Fibroblast of lung (primary cell): ENCODE measurements at regions not wholly inside any gene's neighbourhood (a gene's known extent, or its start where the extent isn't known, plus 50 kb on each side); places are given as distances from the start of the nearest gene placed in this dataset.

Experiments
- DNase-seq, 2 donors: peaks; one replicate each; pipeline versions ENCODE4 v3.0.0 to v3.0.0-alpha.2; 2010; ENCODE audit warnings: low read depth in 2 of 2
- H2AFZ ChIP-seq: 2 replicates; pipeline ENCODE4 v1.5.1; 2012; ENCODE audit warnings: low read length, control low read depth, inconsistent platforms
- H3K27ac ChIP-seq: 2 replicates; pipeline ENCODE4 v1.5.1; 2011; ENCODE audit warnings: low read length, control low read depth; ENCODE audit not compliant: insufficient read depth
- H3K27me3 ChIP-seq: 2 replicates; pipeline ENCODE4 v1.5.1; 2011; ENCODE audit warnings: mild to moderate bottlenecking, low read length; ENCODE audit not compliant: control insufficient read depth, insufficient read depth
- H3K36me3 ChIP-seq: 2 replicates; pipeline ENCODE4 v1.5.1; 2011; ENCODE audit warnings: low read length; ENCODE audit not compliant: control insufficient read depth, insufficient read depth
- H3K4me1 ChIP-seq: 2 replicates; pipeline ENCODE4 v1.5.1; 2011; ENCODE audit warnings: low read length; ENCODE audit not compliant: control insufficient read depth, insufficient read depth; ENCODE audit errors: extremely low read depth
- H3K4me2 ChIP-seq: 2 replicates; pipeline ENCODE4 v1.5.1; 2011; ENCODE audit warnings: low read length, control low read depth; ENCODE audit not compliant: insufficient read depth; ENCODE audit errors: extremely low read depth
- H3K4me3 ChIP-seq, 4 experiments: fragments of 200-600 bp in 1 of 4; sonication (generic) in 1 of 4; replicated peaks in 1 of 4; 2 replicates each; pipeline ENCODE4 v1.5.1; 2011 to 2016; ENCODE audit warnings: low read length in 4 of 4, low read depth in 3 of 4, mild to moderate bottlenecking in 3 of 4, control low read depth in 2 of 4, inconsistent platforms in 1 of 4, mixed read lengths in 1 of 4; ENCODE audit not compliant: insufficient read depth in 1 of 4; ENCODE audit errors: control extremely low read depth in 1 of 4
- H3K79me2 ChIP-seq: 2 replicates; pipeline ENCODE4 v1.5.1; 2012; ENCODE audit warnings: mild to moderate bottlenecking, low read length, inconsistent platforms; ENCODE audit not compliant: control insufficient read depth, insufficient read depth
- H3K9ac ChIP-seq: 2 replicates; pipeline ENCODE4 v1.5.1; 2011; ENCODE audit warnings: mild to moderate bottlenecking, low read length, control low read depth; ENCODE audit not compliant: insufficient read depth
- H3K9me3 ChIP-seq: 2 replicates; pipeline ENCODE4 v1.5.1; 2012; ENCODE audit warnings: low read depth, low read length; ENCODE audit not compliant: control insufficient read depth, insufficient read depth
- H4K20me1 ChIP-seq: 2 replicates; pipeline ENCODE4 v1.5.1; 2011; ENCODE audit warnings: low read length; ENCODE audit not compliant: control insufficient read depth, insufficient read depth; ENCODE audit errors: extremely low read depth
- EZH2 ChIP-seq: IDR thresholded peaks from 2 replicates; pipeline ENCODE4 v1.5.1; 2012; ENCODE audit warnings: low read length, control low read depth, mild to moderate bottlenecking; ENCODE audit errors: missing control alignments
- TF ChIP-seq, protein P1 (sequence below), 2 donors: IDR thresholded peaks in 1 of 2; conservative IDR thresholded peaks in 1 of 2; 1 replicate in 1 of 2; 2 replicates in 1 of 2; pipeline ENCODE4 v1.5.1; 2011 to 2012; ENCODE audit warnings: low read length in 2 of 2, control low read depth in 1 of 2, inconsistent platforms in 1 of 2, low read depth in 1 of 2, mild to moderate bottlenecking in 1 of 2

DNA sequence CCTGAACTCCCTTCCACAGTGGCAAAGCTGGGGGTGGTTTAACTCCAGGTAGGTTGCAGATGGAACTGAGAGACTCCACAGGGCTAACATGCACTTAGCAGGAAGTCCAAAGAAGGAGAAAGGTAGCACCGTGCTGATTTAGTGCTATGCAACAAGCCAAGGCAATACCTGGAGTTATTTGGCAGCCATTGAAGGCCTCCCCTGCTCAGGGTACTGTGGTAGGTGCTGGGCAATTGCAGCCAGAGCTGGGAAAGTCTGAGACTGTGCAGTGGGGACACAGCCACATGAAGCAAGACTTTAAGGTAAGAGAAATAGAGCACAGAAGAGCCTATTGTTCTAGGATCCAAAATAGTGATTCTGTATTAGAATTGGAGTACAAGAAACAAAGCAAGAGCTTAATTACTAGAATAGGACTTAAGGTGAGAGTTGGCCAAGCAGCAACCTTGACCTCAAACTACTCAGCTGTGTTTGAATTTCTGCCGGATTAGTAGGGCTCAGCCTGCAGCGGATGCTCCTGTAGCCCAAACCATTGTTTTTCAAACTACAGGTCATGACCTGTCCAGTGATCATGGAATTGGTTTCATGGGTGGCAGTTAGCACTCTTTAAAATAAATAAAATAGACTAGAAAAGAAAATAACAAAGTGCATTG lies 80.8 kb upstream of the STMND1 start:
- Histone ChIP-seq H3K27ac (no peak overlapping the region), H3K79me2 (no peaks in the 10 kb centered on the region), H3K36me3 (no peaks in the 10 kb centered on the region), H3K9ac (no peak overlapping the region), H3K4me3 (no peak overlapping the region), H4K20me1 (no peaks in the 10 kb centered on the region), H3K27me3 (no peaks in the 10 kb centered on the region), H2AFZ (no peak overlapping the region), H3K4me1 (no peaks in the 10 kb centered on the region), H3K9me3 (no peaks in the 10 kb centered on the region), H3K4me2 (no peak overlapping the region)
- no peak for TF ChIP-seq EZH2
- TF ChIP-seq, protein P1, sequence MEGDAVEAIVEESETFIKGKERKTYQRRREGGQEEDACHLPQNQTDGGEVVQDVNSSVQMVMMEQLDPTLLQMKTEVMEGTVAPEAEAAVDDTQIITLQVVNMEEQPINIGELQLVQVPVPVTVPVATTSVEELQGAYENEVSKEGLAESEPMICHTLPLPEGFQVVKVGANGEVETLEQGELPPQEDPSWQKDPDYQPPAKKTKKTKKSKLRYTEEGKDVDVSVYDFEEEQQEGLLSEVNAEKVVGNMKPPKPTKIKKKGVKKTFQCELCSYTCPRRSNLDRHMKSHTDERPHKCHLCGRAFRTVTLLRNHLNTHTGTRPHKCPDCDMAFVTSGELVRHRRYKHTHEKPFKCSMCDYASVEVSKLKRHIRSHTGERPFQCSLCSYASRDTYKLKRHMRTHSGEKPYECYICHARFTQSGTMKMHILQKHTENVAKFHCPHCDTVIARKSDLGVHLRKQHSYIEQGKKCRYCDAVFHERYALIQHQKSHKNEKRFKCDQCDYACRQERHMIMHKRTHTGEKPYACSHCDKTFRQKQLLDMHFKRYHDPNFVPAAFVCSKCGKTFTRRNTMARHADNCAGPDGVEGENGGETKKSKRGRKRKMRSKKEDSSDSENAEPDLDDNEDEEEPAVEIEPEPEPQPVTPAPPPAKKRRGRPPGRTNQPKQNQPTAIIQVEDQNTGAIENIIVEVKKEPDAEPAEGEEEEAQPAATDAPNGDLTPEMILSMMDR (conservative IDR thresholded peaks at IDR 0.05 in 1 of 2, IDR thresholded peaks at IDR 0.05 in 1 of 2; ENCODE audit: low read depth in 1 of 2, low read length in 2 of 2) = no peak
- no peak for DNase-seq

DNA sequence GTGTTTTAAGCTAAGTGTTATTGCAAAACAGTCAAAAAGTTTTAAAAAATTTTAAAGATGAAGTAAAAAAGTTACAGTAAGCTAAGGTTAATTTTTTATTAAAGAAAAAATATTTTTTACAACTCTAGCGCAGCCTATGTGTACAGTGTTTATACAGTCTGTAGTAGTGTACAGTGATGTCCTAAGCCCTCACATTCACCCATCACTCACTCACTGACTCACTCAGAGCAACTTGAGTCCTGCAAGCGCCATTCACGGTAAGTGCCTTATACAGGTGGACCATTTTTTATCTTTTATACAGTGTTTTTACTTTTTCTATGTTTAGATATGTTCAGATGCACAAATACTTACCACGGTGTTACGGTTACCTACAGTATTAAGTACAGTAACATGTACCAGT lies 83.4 kb upstream of the STMND1 start:
- no peak for DNase-seq
- H3K4me2 ChIP-seq = no peak overlapping the region
- no peak overlapping the region for H2AFZ ChIP-seq

DNA sequence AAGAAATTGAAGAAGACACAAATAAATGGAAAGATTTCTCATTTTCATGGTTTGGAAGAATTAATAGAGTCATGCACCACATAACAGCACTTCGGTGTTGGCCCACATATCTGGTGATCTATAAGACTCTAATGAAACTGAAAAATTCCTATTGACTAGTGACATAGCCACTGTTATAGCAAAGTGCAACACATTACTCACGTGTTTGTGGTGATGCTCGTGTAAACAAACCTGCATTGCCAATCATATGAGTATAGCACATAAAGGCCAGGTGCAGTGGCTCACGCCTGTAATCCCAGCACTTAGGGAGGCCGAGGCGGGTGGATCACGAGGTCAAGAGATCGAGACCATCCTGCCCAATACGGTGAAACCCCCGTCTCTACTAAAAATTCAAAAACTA lies 84.4 kb upstream of the STMND1 start:
- DNase-seq = no peak
- H3K4me1 ChIP-seq = peaks cover 20% of the 10 kb centered on the region
- no peaks in the 10 kb centered on the region for H4K20me1 ChIP-seq
- no peaks in the 10 kb centered on the region for H3K27me3 ChIP-seq
- TF ChIP-seq, protein P1 (conservative IDR thresholded peaks at IDR 0.05 in 1 of 2, IDR thresholded peaks at IDR 0.05 in 1 of 2; ENCODE audit: low read depth in 1 of 2, low read length in 2 of 2) = no peak
- no peak for TF ChIP-seq EZH2
- no peaks in the 10 kb centered on the region for H3K9me3 ChIP-seq
- no peaks in the 10 kb centered on the region for H3K79me2 ChIP-seq
- no peak overlapping the region for H3K4me3 ChIP-seq
- no peak overlapping the region for H3K9ac ChIP-seq
- no peaks in the 10 kb centered on the region for H3K36me3 ChIP-seq
- H3K4me2 ChIP-seq = no peak overlapping the region
- H3K27ac ChIP-seq = no peak overlapping the region
- H2AFZ ChIP-seq = no peak overlapping the region

More for the DNA sequence above, 83.4 kb upstream of the STMND1 start:
- Histone ChIP-seq H3K27ac (no peak overlapping the region), H3K27me3 (no peaks in the 10 kb centered on the region), H3K9me3 (no peaks in the 10 kb centered on the region), H3K79me2 (no peaks in the 10 kb centered on the region), H3K4me1 (peaks cover 12% of the 10 kb centered on the region), H3K4me3 (no peak overlapping the region), H3K36me3 (no peaks in the 10 kb centered on the region), H3K9ac (no peak overlapping the region), H4K20me1 (no peaks in the 10 kb centered on the region)
- no peak for TF ChIP-seq EZH2
- TF ChIP-seq, protein P1 (conservative IDR thresholded peaks at IDR 0.05 in 1 of 2, IDR thresholded peaks at IDR 0.05 in 1 of 2; ENCODE audit: low read depth in 1 of 2, low read length in 2 of 2) = no peak
